ENCODE measurements at regions not wholly inside any gene's neighbourhood (a gene's known extent, or its start where the extent isn't known, plus 50 kb on each side); places are given as distances from the start of the nearest gene placed in this dataset.

DNA sequence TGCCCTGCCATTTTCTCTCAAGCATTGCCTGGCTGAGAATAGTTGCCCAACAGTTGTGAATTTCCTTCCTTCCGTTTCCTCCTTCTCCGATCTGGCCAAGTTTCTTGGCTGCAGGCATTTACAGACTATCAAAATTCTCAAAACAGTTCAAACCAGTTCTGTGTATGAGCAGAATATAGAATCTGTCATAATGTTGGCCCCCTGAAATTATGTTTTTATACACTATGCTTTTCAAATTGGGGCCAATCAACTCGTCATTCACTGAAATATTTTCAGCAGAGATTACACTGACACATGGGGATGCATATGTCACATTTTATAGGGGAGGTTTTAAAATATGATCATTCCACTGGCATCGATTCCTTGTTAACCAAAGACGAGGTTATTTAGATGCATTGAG is 284.2 kb upstream of the TMTC4 start:
- WGBS (ENCODE audit: low lambda C conversion rate): 25% methylated on average over 5 of the region's 5 CpGs
- peaks cover 0 to 2% of the 10 kb centered on the region in 2 experiments; a peak in 1 of 5 replicates for H3K27me3 ChIP-seq (ENCODE audit: control insufficient read depth in 1 of 2, insufficient read depth in 2 of 2, low read length in 2 of 2)

More for the DNA sequence above, 284.2 kb upstream of the TMTC4 start:
- H3K9ac ChIP-seq (ENCODE audit: insufficient read depth, low read depth, low read length): no peak overlapping the region
- no peak overlapping the region for H3K4me3 ChIP-seq (replicated peaks in 1 of 3; ENCODE audit: insufficient read depth in 1 of 3, low read depth in 2 of 3, low read length in 3 of 3)
- ChIA-PET CTCF (ENCODE audit: low intra/inter-chr PET ratio, low total read pairs) (no interaction called here), POLR2A (no interaction called here)
- intact Hi-C loops (cut with micrococcal nuclease; ENCODE audit: unreplicated experiment): no loop called here
- no peak for ATAC-seq
- no peaks in the 10 kb centered on the region for H4K20me1 ChIP-seq (ENCODE audit: insufficient read depth, low read length)
- H2AFZ ChIP-seq (ENCODE audit: low read length): no peak overlapping the region
- H3K4me2 ChIP-seq (ENCODE audit: low read depth, low read length): no peak overlapping the region
- H3K27ac ChIP-seq (ENCODE audit: extremely low read length, insufficient read depth, low read length): no peak overlapping the region
- H3K9me3 ChIP-seq (ENCODE audit: low read length): no peaks in the 10 kb centered on the region
- TF ChIP-seq RFX3 (CRISPR knock-in tag; IDR thresholded peaks at IDR 0.05) (no peak), ZNF580 (CRISPR knock-in tag; IDR thresholded peaks at IDR 0.05; ENCODE audit: borderline replicate concordance, low read depth) (no peak), EEA1 (CRISPR knock-in tag; IDR thresholded peaks at IDR 0.05; ENCODE audit: borderline replicate concordance) (no peak), ZSCAN9 (CRISPR knock-in tag; IDR thresholded peaks at IDR 0.05; ENCODE audit: borderline replicate concordance) (no peak), ZNF556 (CRISPR knock-in tag; IDR thresholded peaks at IDR 0.05; ENCODE audit: borderline replicate concordance) (no peak), ZNF20 (CRISPR knock-in tag; IDR thresholded peaks at IDR 0.05) (no peak), NR2F1 (CRISPR knock-in tag; IDR thresholded peaks at IDR 0.05) (no peak), ZNF761 (CRISPR knock-in tag; conservative IDR thresholded peaks at IDR 0.05) (no peak), MTF1 (CRISPR knock-in tag; IDR thresholded peaks at IDR 0.05) (no peak), NR2F6 (IDR thresholded peaks at IDR 0.05) (no peak), NR2F6 (CRISPR knock-in tag; IDR thresholded peaks at IDR 0.05) (no peak), FOXA1 (IDR thresholded peaks at IDR 0.05) (no peak), FOXA1 (CRISPR knock-in tag; IDR thresholded peaks at IDR 0.05) (no peak), TEAD3 (CRISPR knock-in tag; optimal IDR thresholded peaks at IDR 0.05; ENCODE audit: borderline replicate concordance) (no peak), ZEB1 (IDR thresholded peaks at IDR 0.05; ENCODE audit: insufficient replicate concordance, low read depth) (no peak), ZFP36L2 (CRISPR knock-in tag; IDR thresholded peaks at IDR 0.05) (no peak), YEATS2 (CRISPR knock-in tag; IDR thresholded peaks at IDR 0.05; ENCODE audit: borderline replicate concordance) (no peak), HNRNPK (IDR thresholded peaks at IDR 0.05; ENCODE audit: low read depth, low read length, poor library complexity, severe bottlenecking) (no peak)
- TF ChIP-seq, protein P1, sequence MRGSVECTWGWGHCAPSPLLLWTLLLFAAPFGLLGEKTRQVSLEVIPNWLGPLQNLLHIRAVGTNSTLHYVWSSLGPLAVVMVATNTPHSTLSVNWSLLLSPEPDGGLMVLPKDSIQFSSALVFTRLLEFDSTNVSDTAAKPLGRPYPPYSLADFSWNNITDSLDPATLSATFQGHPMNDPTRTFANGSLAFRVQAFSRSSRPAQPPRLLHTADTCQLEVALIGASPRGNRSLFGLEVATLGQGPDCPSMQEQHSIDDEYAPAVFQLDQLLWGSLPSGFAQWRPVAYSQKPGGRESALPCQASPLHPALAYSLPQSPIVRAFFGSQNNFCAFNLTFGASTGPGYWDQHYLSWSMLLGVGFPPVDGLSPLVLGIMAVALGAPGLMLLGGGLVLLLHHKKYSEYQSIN (CRISPR knock-in tag; IDR thresholded peaks at IDR 0.05; ENCODE audit: borderline replicate concordance): no peak
- TF ChIP-seq, protein P2, sequence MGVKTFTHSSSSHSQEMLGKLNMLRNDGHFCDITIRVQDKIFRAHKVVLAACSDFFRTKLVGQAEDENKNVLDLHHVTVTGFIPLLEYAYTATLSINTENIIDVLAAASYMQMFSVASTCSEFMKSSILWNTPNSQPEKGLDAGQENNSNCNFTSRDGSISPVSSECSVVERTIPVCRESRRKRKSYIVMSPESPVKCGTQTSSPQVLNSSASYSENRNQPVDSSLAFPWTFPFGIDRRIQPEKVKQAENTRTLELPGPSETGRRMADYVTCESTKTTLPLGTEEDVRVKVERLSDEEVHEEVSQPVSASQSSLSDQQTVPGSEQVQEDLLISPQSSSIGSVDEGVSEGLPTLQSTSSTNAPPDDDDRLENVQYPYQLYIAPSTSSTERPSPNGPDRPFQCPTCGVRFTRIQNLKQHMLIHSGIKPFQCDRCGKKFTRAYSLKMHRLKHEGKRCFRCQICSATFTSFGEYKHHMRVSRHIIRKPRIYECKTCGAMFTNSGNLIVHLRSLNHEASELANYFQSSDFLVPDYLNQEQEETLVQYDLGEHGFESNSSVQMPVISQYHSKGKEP (CRISPR knock-in tag; IDR thresholded peaks at IDR 0.05): no peak
- TF ChIP-seq, protein P3, sequence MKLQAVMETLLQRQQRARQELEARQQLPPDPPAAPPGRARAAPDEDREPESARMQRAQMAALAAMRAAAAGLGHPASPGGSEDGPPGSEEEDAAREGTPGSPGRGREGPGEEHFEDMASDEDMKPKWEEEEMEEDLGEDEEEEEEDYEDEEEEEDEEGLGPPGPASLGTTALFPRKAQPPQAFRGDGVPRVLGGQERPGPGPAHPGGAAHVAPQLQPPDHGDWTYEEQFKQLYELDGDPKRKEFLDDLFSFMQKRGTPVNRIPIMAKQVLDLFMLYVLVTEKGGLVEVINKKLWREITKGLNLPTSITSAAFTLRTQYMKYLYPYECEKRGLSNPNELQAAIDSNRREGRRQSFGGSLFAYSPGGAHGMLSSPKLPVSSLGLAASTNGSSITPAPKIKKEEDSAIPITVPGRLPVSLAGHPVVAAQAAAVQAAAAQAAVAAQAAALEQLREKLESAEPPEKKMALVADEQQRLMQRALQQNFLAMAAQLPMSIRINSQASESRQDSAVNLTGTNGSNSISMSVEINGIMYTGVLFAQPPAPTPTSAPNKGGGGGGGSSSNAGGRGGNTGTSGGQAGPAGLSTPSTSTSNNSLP (IDR thresholded peaks at IDR 0.05; ENCODE audit: low read depth, low read length): no peak
- H3K79me2 ChIP-seq (ENCODE audit: insufficient read depth, low read length): no peaks in the 10 kb centered on the region
- no peak for FAIRE-seq
- no peaks in the 10 kb centered on the region for H3K36me3 ChIP-seq (replicated peaks in 1 of 2; ENCODE audit: control insufficient read depth in 1 of 2, insufficient read depth in 2 of 2, low read length in 2 of 2)
- in situ Hi-C loops (cut with HindIII; ENCODE audit: extremely low pct_ligation_motif_present, low pct_unique_long_range_greater_than_20kb): no loop called here
- no peaks in the 10 kb centered on the region for H3K4me1 ChIP-seq (ENCODE audit: insufficient read depth, low read length)
- no peak for DNase-seq (ENCODE audit: low spot score)
- BruUV-seq (replicated peaks): no TSS peak
